ENCODE measurements at regions not wholly inside any gene's neighbourhood (a gene's known extent, or its start where the extent isn't known, plus 50 kb on each side); places are given as distances from the start of the nearest gene placed in this dataset.
"Not testable (repeated sequence)": the region's sequence is repeated elsewhere in the genome, so short reads cannot be mapped to it uniquely, and the experiment has no call there.

- FAIRE-seq: peak; percentile 63
- peak overlapping the region; percentile 9 for H3K4me2 ChIP-seq (ENCODE audit: insufficient read depth, low read length)
- DNase-seq (ENCODE audit: low read depth, low spot score); H3K9me1 ChIP-seq (replicated peaks; ENCODE audit: control insufficient read depth, extremely low read depth, insufficient read depth, low read length); H3K79me2 ChIP-seq (ENCODE audit: control insufficient read depth, insufficient read depth, low read length); H3K36me3 ChIP-seq (ENCODE audit: control insufficient read depth in 2 of 2, extremely low read depth in 1 of 2, insufficient read depth in 2 of 2, low read length in 2 of 2); H4K20me1 ChIP-seq (replicated peaks; ENCODE audit: control insufficient read depth, extremely low read depth, insufficient read depth, low read length); H3K27ac ChIP-seq (ENCODE audit: insufficient read depth, low read depth, low read length); BruUV-seq (replicated peaks); H3K4me3 ChIP-seq (replicated peaks in 1 of 3; ENCODE audit: insufficient read depth in 1 of 3, low read depth in 1 of 3, low read length in 3 of 3); H3K9me3 ChIP-seq (replicated peaks; ENCODE audit: control insufficient read depth, insufficient read depth, low read length); H3K9ac ChIP-seq (replicated peaks; ENCODE audit: extremely low read depth, insufficient read depth, low read length); H2AFZ ChIP-seq (ENCODE audit: low read depth, low read length); H3K27me3 ChIP-seq (ENCODE audit: control insufficient read depth in 2 of 2, insufficient read depth in 2 of 2, low read length in 2 of 2); dilution Hi-C loops (cut with MboI; ENCODE audit: extremely low pct_ligation_motif_present, low sequenced_read_pairs); POLR2A ChIA-PET; H3K4me1 ChIP-seq (ENCODE audit: control insufficient read depth, extremely low read depth, insufficient read depth, low read length): not testable (repeated sequence)
- CTCF ChIA-PET: interaction anchor here (1.1 to 3.1 kb wide), 7 partner anchors 9 to 194 kb away, joined by 3 to 15 read pairs (median 3); no protein-coding TSS in a partner anchor
- intact Hi-C loops (cut with micrococcal nuclease): loop anchor here (2.0 kb wide), 2 partner anchors 30 to 192 kb away; no protein-coding TSS in a partner anchor
- peak; percentile 78 to 82 for TF ChIP-seq CTCF (IDR thresholded peaks at IDR 0.05; ENCODE audit: extremely low read depth in 1 of 2, insufficient read depth in 1 of 2, low read depth in 1 of 2, low read length in 2 of 2)
These were observed 135.1 kb downstream of the FAM53A start for GRCh38 chr4:1548827-1549637.

All from endothelial cell of umbilical vein (primary cell).